ENCODE measurements at regions not wholly inside any gene's neighbourhood (a gene's known extent, or its start where the extent isn't known, plus 50 kb on each side); places are given as distances from the start of the nearest gene placed in this dataset.

DNA sequence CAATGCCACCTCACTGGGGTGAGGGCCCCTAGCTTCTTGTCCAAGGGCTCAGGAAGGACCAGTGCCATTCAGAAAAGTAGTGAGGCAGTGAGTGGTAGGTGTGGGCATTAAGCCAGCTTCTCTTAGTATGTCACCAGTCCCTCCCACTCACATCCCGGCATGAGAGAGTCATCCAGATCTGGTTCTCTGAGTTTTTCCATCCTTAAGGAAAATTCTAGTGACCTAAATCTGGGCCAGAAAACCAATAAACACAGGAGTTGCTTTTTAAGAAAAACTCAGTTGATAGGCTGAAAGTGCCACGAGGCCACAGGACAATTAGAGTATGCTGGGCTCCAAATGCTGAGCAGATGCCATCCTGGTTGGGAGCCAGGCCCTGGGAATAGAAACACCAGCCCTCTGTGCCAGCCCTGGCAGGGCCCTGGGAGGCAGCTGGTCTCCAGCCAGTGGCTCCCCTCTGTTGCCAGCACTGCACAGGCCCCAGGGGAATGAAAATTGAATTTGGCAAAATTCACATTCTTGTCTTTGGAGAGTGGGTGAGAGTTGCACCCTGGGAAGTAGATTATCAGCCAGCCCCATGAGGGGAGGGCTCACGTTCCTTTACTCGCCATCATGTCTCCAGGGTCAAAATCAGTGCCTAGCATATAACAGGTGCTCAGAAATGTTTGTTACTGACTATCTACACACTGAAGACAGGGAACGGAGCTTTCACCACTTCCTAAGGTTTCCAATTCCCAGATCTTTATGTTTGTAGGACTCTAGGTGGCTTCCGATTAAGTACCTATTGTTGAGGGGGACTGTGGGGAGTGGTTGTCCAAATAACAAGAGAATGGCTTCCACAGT, 52.8 kb downstream of the FAM43A start:
- DNase-seq (ENCODE audit: low read depth), result peak; percentile 72
- H3K4me3 ChIP-seq (ENCODE audit: control insufficient read depth, low read depth, low read length), result no peak overlapping the region
- TF ChIP-seq, protein P1, sequence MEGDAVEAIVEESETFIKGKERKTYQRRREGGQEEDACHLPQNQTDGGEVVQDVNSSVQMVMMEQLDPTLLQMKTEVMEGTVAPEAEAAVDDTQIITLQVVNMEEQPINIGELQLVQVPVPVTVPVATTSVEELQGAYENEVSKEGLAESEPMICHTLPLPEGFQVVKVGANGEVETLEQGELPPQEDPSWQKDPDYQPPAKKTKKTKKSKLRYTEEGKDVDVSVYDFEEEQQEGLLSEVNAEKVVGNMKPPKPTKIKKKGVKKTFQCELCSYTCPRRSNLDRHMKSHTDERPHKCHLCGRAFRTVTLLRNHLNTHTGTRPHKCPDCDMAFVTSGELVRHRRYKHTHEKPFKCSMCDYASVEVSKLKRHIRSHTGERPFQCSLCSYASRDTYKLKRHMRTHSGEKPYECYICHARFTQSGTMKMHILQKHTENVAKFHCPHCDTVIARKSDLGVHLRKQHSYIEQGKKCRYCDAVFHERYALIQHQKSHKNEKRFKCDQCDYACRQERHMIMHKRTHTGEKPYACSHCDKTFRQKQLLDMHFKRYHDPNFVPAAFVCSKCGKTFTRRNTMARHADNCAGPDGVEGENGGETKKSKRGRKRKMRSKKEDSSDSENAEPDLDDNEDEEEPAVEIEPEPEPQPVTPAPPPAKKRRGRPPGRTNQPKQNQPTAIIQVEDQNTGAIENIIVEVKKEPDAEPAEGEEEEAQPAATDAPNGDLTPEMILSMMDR (IDR thresholded peaks at IDR 0.05; ENCODE audit: control insufficient read depth, insufficient read depth, low read depth, low read length, missing control alignments), result no peak

DNA sequence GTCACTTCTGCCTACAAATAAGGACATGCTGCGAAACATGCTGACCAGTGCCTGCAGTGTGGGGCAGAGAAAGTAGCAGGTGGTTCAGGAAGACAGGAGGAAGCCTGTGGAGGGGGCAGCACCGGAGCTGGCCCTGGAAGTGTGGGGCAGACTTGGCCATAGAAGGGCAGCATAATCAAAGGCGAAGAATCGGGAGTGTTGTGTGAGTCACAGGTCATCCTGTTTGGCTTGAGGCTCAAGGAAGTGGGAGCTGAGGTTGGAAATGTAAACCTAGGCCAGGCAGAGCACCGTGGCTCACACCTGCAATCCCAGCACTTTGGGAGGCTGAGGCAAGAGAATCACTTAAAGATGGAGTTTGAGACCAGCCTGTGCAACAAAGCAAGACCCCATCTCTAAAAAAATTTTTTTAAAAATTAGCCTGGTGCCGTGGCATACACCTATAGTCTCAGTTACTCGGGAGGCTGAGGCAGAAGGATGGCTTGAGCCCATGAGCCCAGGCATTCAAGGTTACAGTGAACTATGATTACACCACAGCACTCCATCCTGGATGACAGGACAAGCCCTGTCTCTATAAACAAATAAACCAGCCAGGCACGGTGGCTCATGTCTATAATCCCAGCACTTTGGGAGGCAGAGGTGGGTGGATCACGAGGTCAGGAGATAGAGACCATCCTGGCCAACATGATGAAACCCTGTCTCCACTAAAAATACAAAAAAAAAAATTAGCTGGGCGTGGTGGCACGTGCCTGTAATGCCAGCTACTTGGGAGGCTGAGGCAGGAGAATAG, 54.0 kb downstream of the FAM43A start:
- TF ChIP-seq, protein P1 (IDR thresholded peaks at IDR 0.05; ENCODE audit: control insufficient read depth, insufficient read depth, low read depth, low read length, missing control alignments), result no peak
- no peak overlapping the region for H3K4me3 ChIP-seq (ENCODE audit: control insufficient read depth, low read depth, low read length)
- DNase-seq (ENCODE audit: low read depth), result no peak

DNA sequence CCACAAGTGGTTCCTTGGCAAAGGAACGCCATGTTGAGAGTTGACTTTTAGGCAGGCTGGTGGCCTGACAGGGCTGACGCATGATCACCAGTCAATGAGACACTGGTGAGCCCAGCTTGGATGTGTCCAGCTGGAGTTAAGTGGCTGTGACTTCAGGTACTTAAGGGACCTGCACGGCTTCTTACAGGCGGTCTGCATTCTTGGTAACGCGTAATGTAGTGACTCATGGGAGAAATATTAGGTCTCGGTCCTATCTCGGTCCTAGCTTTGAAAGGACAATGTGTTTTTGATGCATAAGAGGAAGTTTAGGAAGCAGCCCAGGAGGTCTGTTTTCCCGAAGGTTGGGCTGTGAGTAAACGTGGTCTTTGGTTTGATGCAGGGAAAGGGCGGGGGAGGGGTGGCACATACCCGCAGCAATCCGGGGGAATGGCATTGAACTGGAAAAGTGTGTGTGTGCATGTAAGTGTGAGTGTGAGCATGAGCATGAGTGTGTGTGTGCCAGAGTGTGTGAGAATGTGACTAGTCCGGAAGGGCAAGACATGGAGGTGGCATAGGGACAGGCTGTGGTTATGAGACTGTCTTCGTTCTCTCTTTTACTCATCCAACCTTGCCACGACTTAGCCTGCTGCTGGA, 55.3 kb downstream of the FAM43A start:
- no peak for DNase-seq (ENCODE audit: low read depth)
- no peak overlapping the region for H3K4me3 ChIP-seq (ENCODE audit: control insufficient read depth, low read depth, low read length)
- TF ChIP-seq, protein P1 (IDR thresholded peaks at IDR 0.05; ENCODE audit: control insufficient read depth, insufficient read depth, low read depth, low read length, missing control alignments), result no peak

DNA sequence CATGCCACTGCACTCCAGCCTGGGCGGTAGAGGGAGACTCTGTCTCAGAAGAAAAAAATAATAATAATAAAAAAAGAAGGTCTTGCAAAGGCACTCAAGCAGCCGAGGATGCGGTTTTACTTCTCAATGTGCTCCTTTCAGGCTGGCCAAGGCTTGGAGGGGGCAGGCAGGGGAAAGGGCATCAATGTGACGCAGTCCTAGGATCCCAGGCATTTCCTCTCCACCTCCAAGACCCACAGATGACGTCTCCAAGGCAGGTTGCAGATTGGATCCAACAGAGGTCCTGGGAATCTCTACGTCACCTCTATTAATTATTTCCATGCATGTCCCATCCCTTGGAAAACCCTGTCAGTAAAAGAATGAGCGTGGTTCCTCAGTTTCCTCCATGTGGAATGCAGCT, 56.2 kb downstream of the FAM43A start:
- DNase-seq (ENCODE audit: low read depth), result no peak

DNA sequence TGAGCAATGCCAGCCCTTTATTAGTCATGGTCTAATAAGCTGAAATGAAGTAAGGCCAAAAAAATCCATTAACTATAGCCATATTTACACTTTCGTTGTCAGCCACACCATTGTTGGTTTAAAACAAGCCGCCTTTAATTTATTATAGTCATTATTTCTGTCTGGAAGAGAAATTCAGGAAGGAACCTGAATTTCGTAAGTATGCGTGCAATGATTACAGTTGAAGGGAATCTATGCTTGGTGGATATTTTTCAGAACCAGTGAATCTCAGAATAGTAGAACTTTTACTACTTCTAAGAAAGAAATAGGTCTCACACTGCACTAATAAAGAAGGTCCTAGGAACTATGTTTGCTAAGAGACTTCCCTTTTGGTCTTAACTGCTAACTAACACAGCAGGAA, 59.1 kb downstream of the FAM43A start:
- no peak for DNase-seq (ENCODE audit: low read depth)
- TF ChIP-seq, protein P1 (IDR thresholded peaks at IDR 0.05; ENCODE audit: control insufficient read depth, insufficient read depth, low read depth, low read length, missing control alignments), result no peak
- no peak overlapping the region for H3K4me3 ChIP-seq (ENCODE audit: control insufficient read depth, low read depth, low read length)

More for the DNA sequence above, 56.2 kb downstream of the FAM43A start:
- no peak overlapping the region for H3K4me3 ChIP-seq (ENCODE audit: control insufficient read depth, low read depth, low read length)
- TF ChIP-seq, protein P1 (IDR thresholded peaks at IDR 0.05; ENCODE audit: control insufficient read depth, insufficient read depth, low read depth, low read length, missing control alignments), result no peak

DNA sequence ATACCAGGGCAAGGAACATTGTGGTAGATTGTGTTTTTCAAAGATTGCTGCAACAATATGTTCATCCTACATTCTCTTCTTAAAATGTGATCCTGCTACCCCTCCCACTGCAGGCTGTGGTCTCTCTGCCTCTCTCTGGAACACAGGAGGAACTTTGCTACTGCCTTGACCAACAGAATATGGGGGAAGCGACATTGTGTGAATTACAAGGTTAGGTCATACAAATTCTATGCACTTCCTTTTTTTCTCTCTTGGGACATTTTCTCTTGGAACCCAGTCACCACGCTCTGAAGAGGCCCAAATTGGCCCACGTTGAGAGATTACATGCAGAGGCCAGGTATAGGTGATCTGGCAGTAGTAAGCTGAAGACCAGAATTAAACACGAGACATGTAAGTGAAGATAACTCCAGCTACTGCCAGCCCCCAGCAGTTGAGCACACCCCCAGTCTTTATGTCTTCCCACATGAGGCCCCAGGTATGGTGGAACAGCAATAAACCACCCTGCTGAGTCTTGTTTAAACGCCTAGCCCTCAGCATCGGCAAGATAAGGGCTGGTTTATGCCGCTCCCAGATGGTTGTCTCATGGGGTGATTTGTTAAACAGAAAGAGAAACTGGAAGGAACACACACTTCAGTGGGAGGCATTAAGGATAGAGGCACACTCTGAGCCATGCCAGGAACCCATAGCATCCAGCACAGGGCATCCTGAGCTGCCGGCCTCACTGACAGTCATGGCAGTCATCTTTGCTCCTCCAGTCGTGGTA, 59.9 kb downstream of the FAM43A start:
- no peak overlapping the region for H3K4me3 ChIP-seq (ENCODE audit: control insufficient read depth, low read depth, low read length)
- TF ChIP-seq, protein P1 (IDR thresholded peaks at IDR 0.05; ENCODE audit: control insufficient read depth, insufficient read depth, low read depth, low read length, missing control alignments), result no peak
- no peak for DNase-seq (ENCODE audit: low read depth)

Measured in AG09309 (cell line).